GM12878 (cell line): ENCODE measurements at regions not wholly inside any gene's neighbourhood (a gene's known extent, or its start where the extent isn't known, plus 50 kb on each side); places are given as distances from the start of the nearest gene placed in this dataset.

ENCODE experiments used
- ATAC-seq: fragments of 200-7000 bp; cut with Tn5 transposase; 3 replicates; pipeline ENCODE4 v1.9.1; 2020; ENCODE audit warnings: mild to moderate bottlenecking, moderate library complexity
- BruUV-seq: library from RNA; stranded (reverse); fragments of 400-500 nt; replicated peaks from 2 replicates; lab custom pipeline; 2021; lab: Mats Ljungman, UMichigan
- CTCF ChIA-PET: fragments of 300-600 bp; sonication (Branson Sonifier 250); formaldehyde crosslinking; extraction: SDS; loops from one replicate; lab custom pipeline; 2021; ENCODE audit warnings: inconsistent platforms; lab: Yijun Ruan, JAX
- POLR2A ChIA-PET: fragments of 350-600 bp; formaldehyde crosslinking; extraction: SDS; loops from one replicate; lab custom pipeline; 2021; ENCODE audit warnings: inconsistent platforms; lab: Charles Lee
- RAD21 ChIA-PET: fragments of 300-600 bp; sonication (Branson Sonifier 250); formaldehyde crosslinking; loops from one replicate; lab custom pipeline; 2023; ENCODE audit warnings: antibody characterized with exemption; ENCODE audit not compliant: unreplicated experiment; lab: Charles Lee
- SMC1A ChIA-PET: fragments of 300-600 bp; sonication (Branson Sonifier 250); formaldehyde crosslinking; loops from one replicate; lab custom pipeline; 2023; ENCODE audit not compliant: unreplicated experiment, uncharacterized antibody; lab: Charles Lee
- DNase-seq: peaks from one replicate; pipeline ENCODE4 v3.0.0-alpha.2; 2011; ENCODE audit warnings: low read depth, low spot score
- FAIRE-seq: peaks from 3 replicates; lab custom pipeline; 2011; peaks lifted over from hg19 to GRCh38; lab: Jason Lieb, UNC
- H2AFZ ChIP-seq: 2 replicates; pipeline ENCODE4 v1.6.0; 2011; ENCODE audit warnings: low read depth, low read length, control low read depth; ENCODE audit not compliant: control insufficient read depth
- H3K27ac ChIP-seq: 2 replicates; pipeline ENCODE4 v1.5.1; 2011; ENCODE audit warnings: control low read depth; ENCODE audit not compliant: control insufficient read depth, insufficient read depth
- H3K27me3 ChIP-seq, 2 experiments: replicated peaks in 1 of 2; 2 replicates each; pipeline versions ENCODE4 v1.6.0 to v1.6.1; 2011; ENCODE audit warnings: low read length in 1 of 2; ENCODE audit not compliant: control insufficient read depth in 2 of 2, insufficient read depth in 2 of 2
- H3K36me3 ChIP-seq, 2 experiments: 2 replicates each; pipeline ENCODE4 v1.5.1; 2011; ENCODE audit warnings: low read length in 1 of 2; ENCODE audit not compliant: control insufficient read depth in 2 of 2, insufficient read depth in 2 of 2
- H3K4me1 ChIP-seq: 2 replicates; pipeline ENCODE4 v1.6.1; 2011; ENCODE audit warnings: mild to moderate bottlenecking, low read length, moderate library complexity, mixed read lengths; ENCODE audit not compliant: control insufficient read depth, insufficient read depth
- H3K4me2 ChIP-seq: 2 replicates; pipeline ENCODE4 v1.6.0; 2011; ENCODE audit warnings: control low read depth; ENCODE audit not compliant: control insufficient read depth, insufficient read depth
- H3K4me3 ChIP-seq: fragments of 200-600 bp; sonication (generic); 2 replicates; pipeline ENCODE4 v1.5.1; 2016
- H3K79me2 ChIP-seq: 2 replicates; pipeline ENCODE4 v1.6.0; 2011; ENCODE audit warnings: low read length; ENCODE audit not compliant: control insufficient read depth, insufficient read depth
- H3K9ac ChIP-seq: 2 replicates; pipeline ENCODE4 v1.8.0; 2011; ENCODE audit warnings: low read length, control low read depth, mixed read lengths; ENCODE audit not compliant: control insufficient read depth, insufficient read depth
- H3K9me3 ChIP-seq: replicated peaks from 3 replicates; pipeline ENCODE4 v1.5.1; 2011; ENCODE audit warnings: mild to moderate bottlenecking, low read length; ENCODE audit not compliant: control insufficient read depth, insufficient read depth
- H4K20me1 ChIP-seq: 2 replicates; pipeline ENCODE4 v1.6.0; 2011; ENCODE audit not compliant: control insufficient read depth, insufficient read depth
- ATF3 ChIP-seq: IDR thresholded peaks from 2 replicates; pipeline ENCODE4 v1.6.1; 2011; ENCODE audit warnings: low read depth, mild to moderate bottlenecking, low read length, moderate library complexity, borderline replicate concordance; ENCODE audit errors: extremely low read depth
- E2F4 ChIP-seq: IDR thresholded peaks from 2 replicates; pipeline ENCODE4 v1.6.1; 2012; ENCODE audit warnings: low read depth, low read length, improper control_type of control experiment
- HDGF ChIP-seq: fragments of 450-650 bp; IDR thresholded peaks from 2 replicates; pipeline ENCODE4 v1.6.1; 2016; ENCODE audit warnings: antibody characterized with exemption
- JUND ChIP-seq: IDR thresholded peaks from 2 replicates; pipeline ENCODE4 v1.6.1; 2012; ENCODE audit warnings: low read depth, mild to moderate bottlenecking, low read length, improper control_type of control experiment, moderate library complexity
- KLF5 ChIP-seq: fragments of 450-650 bp; IDR thresholded peaks from 2 replicates; pipeline ENCODE4 v1.6.1; 2014; ENCODE audit warnings: mild to moderate bottlenecking; ENCODE audit not compliant: partially characterized antibody
- MEF2A ChIP-seq: IDR thresholded peaks from 2 replicates; pipeline ENCODE4 v1.6.1; 2011; ENCODE audit warnings: low read depth, mild to moderate bottlenecking, low read length, moderate library complexity; ENCODE audit not compliant: insufficient read depth
- MYC ChIP-seq: IDR thresholded peaks from 2 replicates; pipeline ENCODE4 v1.6.1; 2011; ENCODE audit warnings: mild to moderate bottlenecking, low read length, moderate library complexity, inconsistent platforms; ENCODE audit not compliant: insufficient read depth, insufficient replicate concordance, insufficient read length, severe bottlenecking
- NFYA ChIP-seq: IDR thresholded peaks from 2 replicates; pipeline ENCODE4 v1.6.1; 2011; ENCODE audit warnings: low read depth, mild to moderate bottlenecking, low read length, improper control_type of control experiment, borderline replicate concordance
- PAX8 ChIP-seq: fragments of 450-650 bp; IDR thresholded peaks from 2 replicates; pipeline ENCODE4 v1.6.1; 2017; ENCODE audit warnings: mild to moderate bottlenecking, moderate library complexity
- RBBP5 ChIP-seq: fragments of 200-600 bp; sonication (generic); conservative IDR thresholded peaks from 2 replicates; pipeline ENCODE4 v1.6.1; 2016
- RELA ChIP-seq: fragments of 450-650 bp; IDR thresholded peaks from 2 replicates; pipeline ENCODE4 v1.8.0; 2014; ENCODE audit warnings: borderline replicate concordance; ENCODE audit not compliant: partially characterized antibody
- SIX5 ChIP-seq: IDR thresholded peaks from 2 replicates; pipeline ENCODE4 v1.6.1; 2011; ENCODE audit warnings: mild to moderate bottlenecking, low read depth, low read length, moderate library complexity; ENCODE audit not compliant: severe bottlenecking
- STAT1 ChIP-seq: fragments of 450-650 bp; conservative IDR thresholded peaks from 2 replicates; pipeline ENCODE4 v1.6.1; 2014; ENCODE audit warnings: antibody characterized with exemption, mild to moderate bottlenecking
- ZNF217 ChIP-seq: fragments of 450-650 bp; IDR thresholded peaks from 2 replicates; pipeline ENCODE4 v1.6.1; 2017; ENCODE audit warnings: antibody characterized with exemption, mild to moderate bottlenecking
- ZNF24 ChIP-seq: fragments of 450-650 bp; IDR thresholded peaks from 2 replicates; pipeline ENCODE4 v1.6.1; 2017; ENCODE audit warnings: antibody characterized with exemption, mild to moderate bottlenecking
- ZNF622 ChIP-seq: fragments of 450-650 bp; IDR thresholded peaks from 2 replicates; pipeline ENCODE4 v1.6.1; 2017; ENCODE audit warnings: mild to moderate bottlenecking, inconsistent platforms
- WGBS: methylation state at CpG from one replicate; pipeline ENCODE4 v1.1.6; 2016; ENCODE audit warnings: low lambda C conversion rate; ENCODE audit not compliant: insufficient replicate concordance, insufficient coverage; ENCODE audit errors: missing lambda C conversion rate; 5-methylcytosine and 5-hydroxymethylcytosine counted together
- in situ Hi-C: fragments of 300-500 bp; cut with MboI; formaldehyde crosslinking; loops from 9 replicates; pipeline ENCODE4 v1.14.3; 2018; ENCODE audit warnings: mixed read lengths
- intact Hi-C: fragments of 100-400 bp; cut with micrococcal nuclease; formaldehyde crosslinking; loops from one replicate; pipeline ENCODE4 v1.14.2; 2022; ENCODE audit not compliant: unreplicated experiment
- TF ChIP-seq, protein P1 (sequence below): fragments of 450-650 bp; IDR thresholded peaks from 2 replicates; pipeline ENCODE4 v1.6.1; 2016; ENCODE audit warnings: mild to moderate bottlenecking

- ATAC-seq, result no peak
- Histone ChIP-seq H3K27me3 (no peaks in the 10 kb centered on the region), H2AFZ (no peak overlapping the region), H3K9me3 (no peaks in the 10 kb centered on the region), H4K20me1 (no peaks in the 10 kb centered on the region), H3K79me2 (no peaks in the 10 kb centered on the region), H3K9ac (no peak overlapping the region), H3K4me1 (no peaks in the 10 kb centered on the region), H3K27ac (no peak overlapping the region), H3K4me2 (no peak overlapping the region), H3K4me3 (no peak overlapping the region), H3K36me3 (no peaks in the 10 kb centered on the region)
- ChIA-PET RAD21 (no interaction called here), POLR2A (no interaction called here), CTCF (no interaction called here), SMC1A (no interaction called here)
- no TSS peak for BruUV-seq
- no peak for DNase-seq
- in situ Hi-C loops, result no loop called here
- intact Hi-C loops, result no loop called here
- no peak for FAIRE-seq
- WGBS, result 94% methylated on average over 2 of the region's 2 CpGs
- TF ChIP-seq SIX5, result no peak
- no peak for TF ChIP-seq ZNF217
- TF ChIP-seq STAT1, result no peak
- no peak for TF ChIP-seq HDGF
- TF ChIP-seq ATF3, result no peak
- TF ChIP-seq NFYA, result no peak
- TF ChIP-seq, protein P1, sequence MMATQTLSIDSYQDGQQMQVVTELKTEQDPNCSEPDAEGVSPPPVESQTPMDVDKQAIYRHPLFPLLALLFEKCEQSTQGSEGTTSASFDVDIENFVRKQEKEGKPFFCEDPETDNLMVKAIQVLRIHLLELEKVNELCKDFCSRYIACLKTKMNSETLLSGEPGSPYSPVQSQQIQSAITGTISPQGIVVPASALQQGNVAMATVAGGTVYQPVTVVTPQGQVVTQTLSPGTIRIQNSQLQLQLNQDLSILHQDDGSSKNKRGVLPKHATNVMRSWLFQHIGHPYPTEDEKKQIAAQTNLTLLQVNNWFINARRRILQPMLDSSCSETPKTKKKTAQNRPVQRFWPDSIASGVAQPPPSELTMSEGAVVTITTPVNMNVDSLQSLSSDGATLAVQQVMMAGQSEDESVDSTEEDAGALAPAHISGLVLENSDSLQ, result no peak
- TF ChIP-seq ZNF24, result no peak
- TF ChIP-seq RELA, result no peak
- no peak for TF ChIP-seq MYC
- no peak for TF ChIP-seq JUND
- TF ChIP-seq ZNF622, result no peak
- TF ChIP-seq MEF2A, result no peak
- no peak for TF ChIP-seq PAX8
- TF ChIP-seq E2F4, result no peak
- no peak for TF ChIP-seq RBBP5
- TF ChIP-seq KLF5, result no peak
Measured at GRCh38 chr7:10312942-10313341, 660.7 kb upstream of the PHF14 start.
